Vagina (tissue), 2 donors: ENCODE measurements at regions not wholly inside any gene's neighbourhood (a gene's known extent, or its start where the extent isn't known, plus 50 kb on each side); places are given as distances from the start of the nearest gene placed in this dataset.

Source experiments
- DNase-seq, 2 donors: peaks; one replicate each; pipeline ENCODE4 v3.0.0-alpha.2; 2017; ENCODE audit errors: extremely low spot score in 2 of 2
- H3K27ac ChIP-seq: fragments of 200-600 bp; sonication (generic); one replicate; pipeline ENCODE4 v1.5.1; 2019
- H3K27me3 ChIP-seq: fragments of 200-600 bp; sonication (generic); one replicate; pipeline ENCODE4 v1.5.1; 2019
- H3K36me3 ChIP-seq, 2 donors: fragments of 200-600 bp; sonication (generic); one replicate each; pipeline ENCODE4 v1.5.1; 2017 to 2019
- H3K4me1 ChIP-seq: fragments of 200-600 bp; sonication (generic); one replicate; pipeline ENCODE4 v1.5.1; 2019
- H3K4me3 ChIP-seq, 2 donors: fragments of 200-600 bp; sonication (generic); 1 replicate in 1 of 2; 2 replicates in 1 of 2; pipeline ENCODE4 v1.5.1; 2016 to 2019
- H3K9me3 ChIP-seq: fragments of 200-600 bp; sonication (generic); one replicate; pipeline ENCODE4 v1.5.1; 2019
- CTCF ChIP-seq, 3 experiments: fragments of 450-650 bp in 2 of 3; fragments of 200-600 bp in 1 of 3; sonication (generic) in 1 of 3; IDR thresholded peaks; one replicate each; pipeline ENCODE4 v1.5.1; 2017 to 2019; ENCODE audit warnings: antibody characterized with exemption in 3 of 3, mild to moderate bottlenecking in 2 of 3, moderate library complexity in 2 of 3
- POLR2A ChIP-seq, 2 donors: fragments of 450-650 bp; IDR thresholded peaks; one replicate each; pipeline ENCODE4 v1.6.1; 2017; ENCODE audit warnings: antibody characterized with exemption in 2 of 2, mild to moderate bottlenecking in 2 of 2, moderate library complexity in 2 of 2
- POLR2AphosphoS5 ChIP-seq, 2 donors: sonication (generic); formaldehyde crosslinking; IDR thresholded peaks; one replicate each; pipeline ENCODE4 v1.9.0; 2017; ENCODE audit warnings: antibody characterized with exemption in 2 of 2, mild to moderate bottlenecking in 2 of 2, low read depth in 1 of 2; ENCODE audit not compliant: insufficient read depth in 1 of 2
- intact Hi-C: fragments of 100-400 bp; cut with DNase I; formaldehyde crosslinking; loops from one replicate; pipeline ENCODE4 v1.15.1; 2023

- TF ChIP-seq POLR2AphosphoS5 (IDR thresholded peaks at IDR 0.05; ENCODE audit: insufficient read depth in 1 of 2, low read depth in 1 of 2) (no peak), CTCF (IDR thresholded peaks at IDR 0.05) (no peak), POLR2A (IDR thresholded peaks at IDR 0.05) (no peak)
- Histone ChIP-seq H3K4me1 (no peaks in the 10 kb centered on the region), H3K4me3 (no peak overlapping the region), H3K36me3 (no peaks in the 10 kb centered on the region), H3K27ac (no peak overlapping the region), H3K27me3 (no peaks in the 10 kb centered on the region), H3K9me3 (no peaks in the 10 kb centered on the region)
- intact Hi-C loops = no loop called here
- no peak for DNase-seq
These were observed 410.6 kb upstream of the SOX5 start for GRCh38 chr12:24360057-24360456.

GRCh38 chr12:24359418-24359817 is 409.9 kb upstream of the SOX5 start:
- Histone ChIP-seq H3K27me3 (no peaks in the 10 kb centered on the region), H3K27ac (no peak overlapping the region), H3K4me3 (no peak overlapping the region), H3K36me3 (no peaks in the 10 kb centered on the region), H3K4me1 (no peaks in the 10 kb centered on the region), H3K9me3 (no peaks in the 10 kb centered on the region)
- intact Hi-C loops = no loop called here
- TF ChIP-seq CTCF (IDR thresholded peaks at IDR 0.05) = no peak
- no peak for TF ChIP-seq POLR2AphosphoS5 (IDR thresholded peaks at IDR 0.05; ENCODE audit: insufficient read depth in 1 of 2, low read depth in 1 of 2)
- TF ChIP-seq POLR2A (IDR thresholded peaks at IDR 0.05) = no peak
- DNase-seq = no peak

GRCh38 chr12:24356240-24356804 is 406.9 kb upstream of the SOX5 start:
- intact Hi-C loops = no loop called here
- H3K4me1 ChIP-seq = no peaks in the 10 kb centered on the region
- no peak overlapping the region for H3K4me3 ChIP-seq
- TF ChIP-seq POLR2A (IDR thresholded peaks at IDR 0.05) (no peak), POLR2AphosphoS5 (IDR thresholded peaks at IDR 0.05; ENCODE audit: insufficient read depth in 1 of 2, low read depth in 1 of 2) (no peak), CTCF (IDR thresholded peaks at IDR 0.05) (no peak)
- no peak overlapping the region for H3K27ac ChIP-seq
- no peaks in the 10 kb centered on the region for H3K27me3 ChIP-seq
- DNase-seq = no peak
- H3K36me3 ChIP-seq = no peaks in the 10 kb centered on the region
- no peaks in the 10 kb centered on the region for H3K9me3 ChIP-seq

- intact Hi-C loops = no loop called here
- no peak for DNase-seq
These were observed 402.9 kb upstream of the SOX5 start for GRCh38 chr12:24352363-24352762.

More at GRCh38 chr12:24352363-24352762, 402.9 kb upstream of the SOX5 start:
- Histone ChIP-seq H3K9me3 (no peaks in the 10 kb centered on the region), H3K36me3 (no peaks in the 10 kb centered on the region), H3K4me3 (no peak overlapping the region), H3K27ac (no peak overlapping the region), H3K4me1 (no peaks in the 10 kb centered on the region), H3K27me3 (no peaks in the 10 kb centered on the region)
- TF ChIP-seq POLR2A (IDR thresholded peaks at IDR 0.05) (no peak), CTCF (IDR thresholded peaks at IDR 0.05) (no peak), POLR2AphosphoS5 (IDR thresholded peaks at IDR 0.05; ENCODE audit: insufficient read depth in 1 of 2, low read depth in 1 of 2) (no peak)
